IPS DF 6.9 (cell line): ENCODE measurements at regions not wholly inside any gene's neighbourhood (a gene's known extent, or its start where the extent isn't known, plus 50 kb on each side); places are given as distances from the start of the nearest gene placed in this dataset.

Source experiments
- DNase-seq: peaks from one replicate; pipeline ENCODE4 v3.0.0-alpha.2; 2013; ENCODE audit warnings: low read depth, low spot score
- H3K27ac ChIP-seq: one replicate; pipeline ENCODE4 v1.5.1; 2013; ENCODE audit warnings: low read length, control low read depth
- H3K27me3 ChIP-seq: 2 replicates; pipeline ENCODE4 v1.6.1; 2013; ENCODE audit warnings: mild to moderate bottlenecking, low read length; ENCODE audit not compliant: control insufficient read depth, insufficient read depth
- H3K36me3 ChIP-seq: 2 replicates; pipeline ENCODE4 v1.6.1; 2013; ENCODE audit warnings: low read length; ENCODE audit not compliant: control insufficient read depth, insufficient read depth
- H3K4me1 ChIP-seq: 2 replicates; pipeline ENCODE4 v1.6.1; 2013; ENCODE audit warnings: low read length; ENCODE audit not compliant: control insufficient read depth, insufficient read depth
- H3K4me3 ChIP-seq: 2 replicates; pipeline ENCODE4 v1.5.1; 2013; ENCODE audit warnings: mild to moderate bottlenecking, low read length
- H3K9me3 ChIP-seq: 2 replicates; pipeline ENCODE4 v1.6.1; 2013; ENCODE audit warnings: low read length, inconsistent platforms; ENCODE audit not compliant: control insufficient read depth, insufficient read depth
- whole genome bisulfite sequencing: extraction: QIAGEN DNeasy Blood & Tissue Kit; methylation state at CpG from one replicate; pipeline ENCODE4 v1.1.7; 2013; ENCODE audit warnings: mixed read lengths, missing lambda C conversion rate; ENCODE audit not compliant: insufficient read length, insufficient coverage; 5-methylcytosine and 5-hydroxymethylcytosine counted together

GRCh38 chr11:80970037-80970436 is 1529.2 kb upstream of the TENM4 start:
- Histone ChIP-seq H3K27me3 (no peaks in the 10 kb centered on the region), H3K4me1 (no peaks in the 10 kb centered on the region), H3K4me3 (no peak overlapping the region), H3K27ac (no peak overlapping the region), H3K9me3 (no peaks in the 10 kb centered on the region), H3K36me3 (no peaks in the 10 kb centered on the region)
- no peak for DNase-seq

GRCh38 chr11:80967649-80968048 is 1526.8 kb upstream of the TENM4 start:
- H3K4me1 ChIP-seq, result no peaks in the 10 kb centered on the region
- no peaks in the 10 kb centered on the region for H3K27me3 ChIP-seq
- H3K4me3 ChIP-seq, result no peak overlapping the region
- no peaks in the 10 kb centered on the region for H3K36me3 ChIP-seq
- DNase-seq, result no peak
- WGBS, result no CpG with 5 or more reads among the region's 5 CpGs
- no peak overlapping the region for H3K27ac ChIP-seq
- no peaks in the 10 kb centered on the region for H3K9me3 ChIP-seq

GRCh38 chr11:80960381-80961029 is 1519.7 kb upstream of the TENM4 start:
- Histone ChIP-seq H3K9me3 (no peaks in the 10 kb centered on the region), H3K4me3 (no peak overlapping the region), H3K36me3 (no peaks in the 10 kb centered on the region), H3K4me1 (no peaks in the 10 kb centered on the region), H3K27ac (no peak overlapping the region), H3K27me3 (no peaks in the 10 kb centered on the region)
- DNase-seq, result no peak
- WGBS, result no CpG with 5 or more reads among the region's 2 CpGs

GRCh38 chr11:80959751-80960150 is 1518.9 kb upstream of the TENM4 start:
- Histone ChIP-seq H3K9me3 (no peaks in the 10 kb centered on the region), H3K4me3 (no peak overlapping the region), H3K27ac (no peak overlapping the region), H3K27me3 (no peaks in the 10 kb centered on the region), H3K4me1 (no peaks in the 10 kb centered on the region), H3K36me3 (no peaks in the 10 kb centered on the region)
- no CpG with 5 or more reads among the region's 2 CpGs for whole genome bisulfite sequencing
- DNase-seq, result no peak

- Histone ChIP-seq H3K36me3 (no peaks in the 10 kb centered on the region), H3K4me1 (no peaks in the 10 kb centered on the region), H3K9me3 (no peaks in the 10 kb centered on the region), H3K27ac (no peak overlapping the region), H3K4me3 (no peak overlapping the region), H3K27me3 (no peaks in the 10 kb centered on the region)
- DNase-seq, result no peak
- no CpG with 5 or more reads among the region's 4 CpGs for WGBS
These were observed 1518.2 kb upstream of the TENM4 start for GRCh38 chr11:80958987-80959386.

- no peak overlapping the region for H3K4me3 ChIP-seq
- H3K9me3 ChIP-seq, result no peaks in the 10 kb centered on the region
- H3K27ac ChIP-seq, result no peak overlapping the region
- WGBS, result no CpG with 5 or more reads among the region's 2 CpGs
- H3K27me3 ChIP-seq, result no peaks in the 10 kb centered on the region
- no peaks in the 10 kb centered on the region for H3K4me1 ChIP-seq
- H3K36me3 ChIP-seq, result no peaks in the 10 kb centered on the region
- no peak for DNase-seq
These were observed 1517.5 kb upstream of the TENM4 start for GRCh38 chr11:80958361-80958760.

- Histone ChIP-seq H3K4me1 (no peaks in the 10 kb centered on the region), H3K27me3 (no peaks in the 10 kb centered on the region), H3K4me3 (no peak overlapping the region), H3K36me3 (no peaks in the 10 kb centered on the region), H3K27ac (no peak overlapping the region), H3K9me3 (no peaks in the 10 kb centered on the region)
- DNase-seq, result no peak
- no CpG with 5 or more reads among the region's 7 CpGs for WGBS
These were observed 1514.8 kb upstream of the TENM4 start for GRCh38 chr11:80955588-80955987.

GRCh38 chr11:80948781-80949180 is 1508.0 kb upstream of the TENM4 start:
- no peaks in the 10 kb centered on the region for H3K27me3 ChIP-seq
- no peaks in the 10 kb centered on the region for H3K36me3 ChIP-seq
- no CpG with 5 or more reads among the region's 2 CpGs for WGBS
- no peak overlapping the region for H3K4me3 ChIP-seq
- H3K27ac ChIP-seq, result no peak overlapping the region
- H3K9me3 ChIP-seq, result no peaks in the 10 kb centered on the region
- DNase-seq, result no peak
- H3K4me1 ChIP-seq, result no peaks in the 10 kb centered on the region

- H3K9me3 ChIP-seq, result no peaks in the 10 kb centered on the region
- no peak overlapping the region for H3K27ac ChIP-seq
- DNase-seq, result no peak
- no peaks in the 10 kb centered on the region for H3K4me1 ChIP-seq
- no peaks in the 10 kb centered on the region for H3K36me3 ChIP-seq
- no CpG with 5 or more reads among the region's 1 CpG for WGBS
- H3K27me3 ChIP-seq, result no peaks in the 10 kb centered on the region
- H3K4me3 ChIP-seq, result no peak overlapping the region
These were observed 1503.9 kb upstream of the TENM4 start for GRCh38 chr11:80944758-80945157.

- no peaks in the 10 kb centered on the region for H3K27me3 ChIP-seq
- H3K4me1 ChIP-seq, result no peaks in the 10 kb centered on the region
- H3K27ac ChIP-seq, result no peak overlapping the region
- H3K4me3 ChIP-seq, result no peak overlapping the region
- no peaks in the 10 kb centered on the region for H3K9me3 ChIP-seq
- no peaks in the 10 kb centered on the region for H3K36me3 ChIP-seq
- no peak for DNase-seq
These were observed 1502.4 kb upstream of the TENM4 start for GRCh38 chr11:80943226-80943625.

GRCh38 chr11:80937842-80938241 is 1497.0 kb upstream of the TENM4 start:
- H3K36me3 ChIP-seq, result no peaks in the 10 kb centered on the region
- no peak overlapping the region for H3K4me3 ChIP-seq
- WGBS, result no CpG with 5 or more reads among the region's 3 CpGs
- H3K27ac ChIP-seq, result no peak overlapping the region
- H3K27me3 ChIP-seq, result no peaks in the 10 kb centered on the region
- DNase-seq, result no peak
- H3K4me1 ChIP-seq, result no peaks in the 10 kb centered on the region
- H3K9me3 ChIP-seq, result no peaks in the 10 kb centered on the region
